GM21528 (cell line): ENCODE measurements at regions not wholly inside any gene's neighbourhood (a gene's known extent, or its start where the extent isn't known, plus 50 kb on each side); places are given as distances from the start of the nearest gene placed in this dataset.
A peak's percentile ranks its signal among the peaks of the same experiment; 100 is the strongest.

Source experiments
- ATAC-seq: cut with Tn5 transposase; IDR thresholded peaks from one replicate; pipeline ENCODE4 v1.9.1; 2021; ENCODE audit warnings: mild to moderate bottlenecking, moderate library complexity; ENCODE audit not compliant: unreplicated experiment, low FRiP score

DNA sequence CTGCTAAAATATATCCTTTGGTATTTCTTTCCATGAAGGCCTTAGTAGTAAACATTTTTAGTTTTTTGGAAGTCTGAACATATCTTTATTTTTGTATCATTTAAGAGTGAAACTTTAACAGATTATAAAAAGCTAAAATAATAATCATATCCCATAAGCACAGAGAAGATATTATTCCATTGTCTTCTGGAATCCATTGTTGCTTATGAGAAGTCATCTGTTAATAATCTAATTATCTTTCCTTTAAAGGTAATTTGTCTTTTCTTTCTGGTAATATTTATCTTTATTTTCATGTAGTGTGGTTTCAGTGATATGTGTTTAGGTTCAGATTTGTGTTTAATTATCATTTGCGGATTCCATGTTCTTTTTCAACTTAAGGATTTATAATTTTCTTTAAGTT is 261.7 kb downstream of the MSRB3 start:
- ATAC-seq = no peak

DNA sequence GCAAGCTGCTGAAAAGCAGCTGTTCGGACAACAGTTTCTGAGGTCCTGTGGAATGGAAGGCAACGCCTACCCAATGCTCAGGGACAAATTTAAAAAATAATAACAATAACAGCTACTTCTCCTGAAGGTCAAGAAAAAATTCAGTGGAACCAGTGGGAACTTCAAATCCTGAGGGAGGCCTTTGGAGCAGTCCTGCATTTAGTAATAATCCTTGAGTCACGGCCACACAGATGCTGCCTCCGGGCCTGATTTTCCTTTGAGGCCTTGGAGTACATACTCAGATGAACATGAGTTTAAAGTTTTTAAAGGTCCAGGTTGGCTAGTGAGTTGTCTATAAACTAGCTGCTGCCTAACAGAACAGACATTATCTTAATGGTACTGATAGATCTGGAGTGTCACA is 268.0 kb downstream of the MSRB3 start:
- ATAC-seq = no peak

DNA sequence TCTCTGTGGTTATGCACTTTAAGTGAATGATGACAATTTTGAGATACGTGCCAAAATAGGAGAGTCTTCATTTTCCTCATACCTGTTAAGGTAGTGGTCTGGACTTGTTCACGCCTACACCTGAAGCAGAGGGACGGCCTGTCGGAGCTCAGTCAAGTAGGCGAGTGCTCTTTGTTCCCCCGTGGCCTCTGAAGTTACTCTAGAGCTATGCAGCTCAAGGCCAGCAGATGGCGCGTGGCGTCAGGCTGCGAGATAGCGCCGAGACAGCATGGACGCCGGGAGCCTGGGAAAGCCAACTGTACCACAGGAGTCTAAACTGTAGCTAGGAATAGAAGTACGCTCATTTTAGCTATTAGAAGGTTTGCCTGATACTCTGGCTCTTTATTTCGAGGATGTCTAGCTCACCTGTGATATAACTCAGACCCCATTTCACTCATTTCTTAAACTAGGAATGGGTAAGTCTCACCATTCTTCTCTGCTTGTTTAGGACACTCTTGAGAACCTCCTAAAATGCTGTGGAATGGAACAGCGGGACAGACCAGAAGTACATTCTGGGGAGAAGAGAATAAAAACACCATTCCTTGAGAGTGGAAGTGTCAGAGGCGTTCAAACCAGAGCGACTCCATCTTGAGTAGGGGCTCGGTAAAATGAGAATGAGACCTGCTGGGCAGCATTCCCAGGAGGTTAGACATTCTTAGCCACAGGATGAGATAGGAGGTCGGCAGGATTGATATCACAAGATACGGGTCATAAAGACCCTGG is 267.4 kb upstream of the HMGA2 start:
- peak; percentile 98 for ATAC-seq

DNA sequence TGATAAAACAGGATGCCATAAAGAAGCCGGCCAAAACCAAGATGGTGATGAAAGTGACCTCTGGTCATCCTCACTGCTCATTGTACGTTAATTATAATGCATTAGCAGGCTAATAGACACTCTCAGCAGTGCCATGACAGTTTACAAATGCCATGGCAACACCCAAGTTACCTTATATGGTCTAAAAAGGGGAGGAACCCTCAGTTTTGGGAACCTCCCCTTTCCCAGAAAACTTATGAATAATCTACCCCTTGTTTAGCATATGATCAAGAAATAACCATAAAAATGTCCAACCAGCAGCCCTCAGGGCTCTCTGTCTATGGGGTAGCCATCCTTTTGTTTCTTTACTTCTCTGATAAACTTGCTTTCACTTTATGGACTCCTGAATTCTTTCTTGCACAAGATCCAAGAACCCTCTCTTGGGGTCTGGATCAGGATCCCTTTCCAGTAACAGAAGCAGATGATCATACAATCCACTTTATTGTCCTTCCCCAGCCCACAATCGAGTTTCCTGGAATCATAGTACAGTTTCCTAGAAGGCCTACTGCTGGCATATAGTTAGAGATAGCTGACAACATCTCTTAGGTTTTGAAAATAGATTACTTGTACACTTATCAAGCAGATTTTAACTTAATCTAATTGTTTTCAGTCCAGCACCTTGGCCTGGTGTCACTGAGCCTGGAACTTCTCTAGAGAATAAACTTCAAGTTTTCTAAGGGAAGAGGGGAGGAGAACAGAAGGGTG is 266.7 kb upstream of the HMGA2 start:
- no peak for ATAC-seq

DNA sequence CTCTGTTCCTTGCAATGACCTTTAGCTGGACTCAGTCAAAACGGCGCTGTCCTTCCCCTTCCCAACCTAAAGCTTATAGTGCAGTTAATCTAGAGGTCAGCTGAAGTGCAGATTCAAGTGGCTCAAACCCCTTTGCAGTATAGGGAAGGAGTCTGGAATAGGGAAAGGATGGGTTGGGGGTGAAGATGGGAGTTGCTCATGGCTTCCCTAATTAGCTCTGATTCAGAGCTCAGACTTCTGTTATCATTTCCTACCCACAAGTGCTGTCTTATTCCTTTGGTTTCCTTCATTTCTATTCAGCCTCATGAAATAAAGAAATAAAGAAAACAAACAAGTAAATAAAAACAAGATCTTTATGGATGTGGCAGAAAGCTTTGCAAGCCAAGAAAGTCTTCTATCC is 264.0 kb upstream of the HMGA2 start:
- ATAC-seq = no peak

DNA sequence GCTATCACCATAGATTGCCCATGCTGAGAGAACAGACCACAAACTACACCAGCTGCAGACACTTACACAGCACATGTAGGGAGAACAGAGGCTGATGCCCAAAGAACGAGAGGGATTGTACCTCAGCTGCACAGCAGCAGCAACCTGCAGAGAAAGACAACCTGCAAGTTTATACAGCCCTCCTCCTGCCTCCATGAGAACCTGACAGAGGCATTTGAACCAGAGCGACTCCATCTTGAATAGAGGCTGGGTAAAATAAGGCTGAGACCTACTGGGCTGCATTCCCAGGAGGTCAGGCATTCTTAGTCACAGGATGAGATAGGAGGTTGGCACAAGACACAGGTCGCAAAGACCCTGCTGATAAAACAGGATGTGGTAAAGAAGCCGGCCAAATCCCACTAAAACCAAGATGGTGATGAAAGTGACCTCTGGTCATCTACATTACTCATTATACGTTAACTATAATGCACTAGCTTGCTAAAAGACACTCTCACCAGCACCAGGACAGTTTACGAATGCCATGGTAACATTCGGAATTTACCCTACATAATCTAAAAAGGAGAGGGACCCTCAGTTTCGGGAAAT is 262.4 kb upstream of the HMGA2 start:
- no peak for ATAC-seq

DNA sequence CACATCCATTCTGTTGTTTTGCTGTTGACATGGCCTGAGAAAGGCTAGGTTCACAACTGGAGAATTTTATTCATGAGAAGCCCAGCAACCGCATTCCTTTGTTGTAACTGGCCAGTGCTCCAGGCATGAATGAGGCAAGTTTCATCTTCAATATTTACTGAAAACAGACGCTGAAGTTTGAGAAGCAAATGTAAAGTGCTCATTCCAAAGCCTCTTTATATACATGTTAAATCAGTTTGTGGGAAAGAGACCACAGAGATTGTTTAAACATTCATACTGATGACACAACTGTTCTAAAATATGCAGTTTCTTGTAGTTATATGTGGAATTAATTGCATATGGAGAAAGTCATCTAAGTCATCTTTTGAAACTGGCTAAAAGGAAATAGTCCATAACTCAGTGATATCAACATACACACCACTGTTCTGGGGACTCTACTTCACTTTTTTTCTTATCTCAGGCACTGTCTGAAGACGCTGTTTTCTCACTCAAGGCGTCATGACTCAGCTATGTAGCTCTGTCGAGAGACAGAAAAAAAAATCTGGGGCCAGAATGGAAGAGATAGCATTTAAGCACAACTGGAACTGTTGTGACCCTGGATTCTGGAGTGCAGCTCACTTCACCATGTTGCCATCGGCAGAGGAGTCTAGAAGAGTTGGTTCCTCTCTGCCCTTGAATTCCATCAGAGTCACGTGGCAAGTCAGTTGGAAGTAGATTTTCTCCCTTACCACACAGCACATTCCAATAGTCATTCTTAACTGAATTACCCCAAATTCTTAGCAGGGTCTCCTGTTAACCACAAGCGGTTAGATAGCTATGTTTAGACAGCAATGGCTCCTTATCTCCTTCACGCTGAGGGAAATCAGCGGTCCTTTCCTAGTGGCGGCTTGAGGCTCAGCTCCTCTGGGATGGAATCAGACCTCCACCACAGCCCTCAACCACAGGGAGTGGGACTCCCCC is 258.4 kb upstream of the HMGA2 start:
- no peak for ATAC-seq

DNA sequence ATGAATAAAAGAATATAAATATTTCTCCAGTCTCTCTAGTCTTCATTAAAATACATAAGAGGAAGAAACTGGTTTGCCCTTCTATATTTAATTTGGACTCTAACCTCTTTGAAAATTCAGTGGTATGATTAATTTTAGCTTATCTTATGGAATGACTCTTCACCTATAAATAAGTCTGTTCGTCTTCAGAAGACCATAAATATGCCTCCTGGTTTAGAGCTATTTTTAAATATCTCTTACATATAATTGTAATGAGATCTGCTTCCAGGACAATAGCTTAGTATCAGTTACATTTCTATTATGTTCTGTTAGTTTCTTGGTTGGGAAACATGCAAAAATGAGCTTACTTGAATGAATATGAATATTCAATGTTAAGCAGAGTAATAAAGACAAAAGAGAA is 257.5 kb upstream of the HMGA2 start:
- ATAC-seq = no peak

DNA sequence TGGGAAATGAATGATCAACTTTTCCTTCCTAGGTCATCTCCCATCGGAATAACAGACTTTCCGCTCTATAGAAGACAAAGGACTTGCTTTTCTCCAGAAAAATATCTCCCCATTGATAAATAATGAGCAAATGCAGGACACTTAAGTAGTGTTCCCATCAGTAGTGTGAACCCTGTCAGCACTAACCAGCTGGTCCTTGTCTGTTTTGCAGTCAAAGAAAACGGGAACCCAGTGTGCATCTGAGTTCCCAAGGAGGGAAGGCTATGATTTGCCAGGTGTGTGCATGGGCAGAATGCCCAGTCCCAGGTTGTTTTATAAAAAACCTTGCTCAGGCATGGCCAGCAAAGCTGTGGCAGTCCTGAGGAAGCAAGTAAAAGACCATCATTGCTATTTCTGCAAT is 256.5 kb upstream of the HMGA2 start:
- ATAC-seq = no peak

DNA sequence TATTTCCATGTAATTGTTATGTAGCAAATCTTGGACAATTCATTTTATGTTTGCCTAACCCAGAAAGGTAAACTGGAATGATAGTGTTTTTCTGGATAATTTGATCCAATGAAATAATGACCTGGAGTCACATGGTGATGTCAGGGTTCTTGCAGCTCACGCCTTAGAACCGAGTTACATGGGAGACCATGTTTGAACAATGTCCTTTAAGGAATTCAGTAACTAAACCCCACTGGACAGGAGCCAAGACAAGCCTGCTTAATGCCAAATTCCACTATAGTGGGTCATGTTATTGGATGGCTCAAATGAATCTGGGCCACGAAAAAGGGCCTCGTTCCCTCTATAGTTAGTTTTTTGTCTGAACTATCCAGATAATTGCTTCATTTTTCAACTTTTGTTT is 255.8 kb upstream of the HMGA2 start:
- ATAC-seq = no peak

DNA sequence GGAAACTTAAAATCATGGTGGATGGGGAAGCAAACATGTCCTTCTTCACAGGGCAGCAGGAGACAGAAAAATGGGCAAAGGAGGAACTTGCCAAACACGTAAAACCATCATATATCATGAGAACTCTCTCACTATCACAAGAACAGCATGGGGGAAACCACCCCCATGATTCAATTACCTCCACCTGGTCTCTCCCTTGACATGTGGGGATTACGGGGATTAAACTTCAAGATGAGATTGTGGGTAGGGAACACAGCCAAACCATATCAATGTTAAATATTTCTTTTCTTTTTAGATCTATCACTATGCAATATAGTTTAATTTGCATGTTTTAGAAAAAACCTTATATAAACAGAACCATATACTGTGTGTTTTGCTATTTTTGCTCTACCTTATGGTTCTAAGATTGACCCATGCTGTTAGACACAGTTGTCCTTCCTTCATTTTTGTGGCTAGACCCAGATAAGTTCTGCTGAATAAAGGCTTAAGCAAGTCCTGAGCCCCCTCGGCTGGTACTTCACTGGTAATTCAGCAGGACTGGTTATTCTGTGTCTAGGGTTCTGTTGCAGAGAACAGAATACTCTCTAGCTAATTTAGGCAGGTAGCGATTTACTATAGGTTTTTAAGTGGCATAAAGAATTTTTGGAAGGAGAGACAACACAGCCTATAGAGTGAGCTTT is 253.7 kb upstream of the HMGA2 start:
- ATAC-seq = no peak

DNA sequence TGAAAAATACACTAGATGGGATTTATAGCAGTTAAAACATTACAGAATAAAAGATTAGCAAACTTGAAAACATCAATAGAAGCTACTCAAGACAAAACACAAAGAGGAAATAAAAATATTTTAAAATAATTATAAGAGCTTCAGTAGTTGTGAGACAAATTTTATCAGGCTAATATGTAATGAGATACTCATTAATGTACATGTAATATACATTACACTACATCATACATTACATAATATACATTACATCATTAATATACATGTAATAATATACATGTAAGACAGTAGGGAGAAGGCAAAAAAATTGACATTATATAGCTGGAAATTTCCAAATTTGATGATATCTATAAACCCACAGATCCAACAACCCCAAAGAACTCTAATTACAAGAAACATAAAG is 249.4 kb upstream of the HMGA2 start:
- ATAC-seq = no peak

DNA sequence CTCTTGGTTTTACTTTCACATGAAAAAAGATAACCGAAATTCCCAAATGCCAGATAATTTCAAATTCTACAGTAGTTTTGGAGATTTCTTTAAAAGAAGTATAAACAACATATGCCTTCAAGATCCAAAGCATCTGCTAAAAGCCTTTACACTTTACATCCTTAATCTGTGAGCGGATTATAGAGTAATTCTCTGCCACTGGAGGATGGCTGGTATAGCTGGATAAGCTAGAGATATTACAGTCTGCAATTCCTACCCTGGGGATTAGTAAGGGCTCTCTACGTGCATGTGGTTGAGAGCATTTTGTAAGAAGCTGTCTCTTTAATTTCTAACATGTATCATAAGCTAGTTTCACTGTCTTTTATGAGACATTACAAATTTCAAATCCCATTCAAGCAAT is 240.3 kb upstream of the HMGA2 start:
- no peak for ATAC-seq

DNA sequence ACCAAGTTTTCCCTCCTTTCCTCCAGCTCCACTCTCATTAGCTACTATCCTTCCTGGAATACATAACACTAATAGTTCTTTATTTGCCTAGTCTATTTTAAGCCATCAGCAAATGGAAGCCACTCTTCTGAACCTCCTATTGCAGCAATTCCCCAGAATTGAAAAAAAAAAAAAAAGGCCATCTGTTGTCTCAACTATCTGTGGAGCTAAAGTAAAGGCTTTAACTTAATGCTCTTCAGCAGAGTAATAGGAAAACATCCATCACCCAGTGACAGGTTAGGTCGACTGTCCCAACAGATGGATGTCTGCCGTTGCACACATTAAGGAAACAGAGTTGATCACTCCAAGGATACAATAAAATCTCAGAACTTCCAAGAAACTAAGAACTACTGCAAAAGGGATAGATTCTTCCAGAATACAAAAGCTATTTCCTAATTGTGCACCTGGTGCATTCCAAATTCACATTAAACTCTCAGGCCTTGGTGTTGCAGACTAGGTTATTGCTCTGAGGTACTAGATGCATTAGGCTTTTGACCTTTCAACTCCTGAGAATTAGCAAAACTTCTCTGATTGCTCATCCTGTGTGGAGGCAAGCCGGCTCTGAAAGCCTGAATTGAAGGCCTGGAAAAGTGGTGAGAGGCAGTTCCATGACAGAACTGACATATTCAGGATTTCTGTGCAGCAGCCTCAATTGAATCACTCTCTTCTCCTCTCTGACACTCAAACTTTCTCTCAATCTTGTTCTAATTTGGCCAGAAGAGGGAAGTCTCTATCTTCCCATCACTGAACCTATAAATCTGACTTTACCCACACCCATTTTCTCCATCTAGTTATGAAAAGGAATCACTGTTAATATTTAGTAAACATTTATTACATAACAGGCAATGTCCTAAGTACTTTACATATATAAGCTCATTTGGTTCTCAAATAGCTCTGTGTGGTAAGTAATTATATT is 238.4 kb upstream of the HMGA2 start:
- ATAC-seq = no peak

DNA sequence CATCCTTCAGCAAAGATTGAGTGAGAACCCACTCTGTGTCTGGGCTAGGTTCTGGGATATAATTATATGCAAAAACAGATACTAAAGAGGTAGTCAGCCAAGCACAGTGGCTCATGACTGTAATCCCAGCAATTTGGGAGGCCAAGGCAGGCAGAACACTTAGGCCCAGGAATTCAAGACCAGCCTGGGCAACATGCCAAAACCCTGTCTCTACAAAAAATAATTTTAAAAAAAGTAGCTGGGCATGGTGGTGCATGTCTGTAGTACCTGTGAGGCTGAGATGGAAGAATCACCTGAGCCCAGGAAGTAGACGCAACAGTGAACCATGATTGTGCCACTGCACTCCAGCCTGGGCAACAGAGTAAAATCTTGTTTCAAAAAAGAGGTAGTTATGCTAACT is 237.5 kb upstream of the HMGA2 start:
- no peak for ATAC-seq

DNA sequence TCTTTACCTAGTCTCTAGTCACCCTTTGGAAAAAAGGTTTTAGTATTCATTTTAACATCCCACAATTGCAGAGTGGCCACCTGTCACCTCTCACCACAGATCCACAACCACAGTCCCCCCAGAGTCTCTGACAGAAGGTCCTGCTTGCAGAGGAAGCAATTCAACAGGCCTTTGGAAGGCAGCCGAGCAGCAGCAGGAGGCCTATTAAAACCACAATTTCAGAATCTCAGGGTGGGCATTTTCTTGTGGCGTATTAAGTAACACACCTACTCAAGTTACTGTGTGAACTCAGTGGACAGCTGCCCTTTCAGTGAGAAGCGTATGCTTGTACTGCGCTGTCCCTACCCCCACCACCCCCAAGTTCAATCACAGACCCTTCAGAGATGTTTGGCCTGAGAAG is 234.0 kb upstream of the HMGA2 start:
- ATAC-seq = no peak

DNA sequence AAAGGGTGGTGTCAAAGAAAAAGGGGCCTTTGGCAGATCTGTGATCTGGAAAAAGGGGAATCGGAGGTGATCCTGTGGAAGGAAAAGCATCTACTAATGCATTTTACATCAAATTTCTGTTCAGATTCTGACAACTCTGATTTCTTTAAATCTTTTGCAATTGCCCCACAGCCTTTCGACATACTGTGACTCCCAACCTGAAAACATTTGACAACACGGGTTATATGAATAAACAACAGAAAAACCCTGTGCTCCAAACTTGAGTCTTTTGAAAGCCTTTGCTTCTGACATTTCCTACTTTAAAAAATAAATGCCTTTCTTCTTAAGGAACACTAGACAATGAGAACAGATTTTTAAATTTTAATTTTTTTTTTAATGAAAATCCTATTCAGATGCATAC is 231.9 kb upstream of the HMGA2 start:
- no peak for ATAC-seq

DNA sequence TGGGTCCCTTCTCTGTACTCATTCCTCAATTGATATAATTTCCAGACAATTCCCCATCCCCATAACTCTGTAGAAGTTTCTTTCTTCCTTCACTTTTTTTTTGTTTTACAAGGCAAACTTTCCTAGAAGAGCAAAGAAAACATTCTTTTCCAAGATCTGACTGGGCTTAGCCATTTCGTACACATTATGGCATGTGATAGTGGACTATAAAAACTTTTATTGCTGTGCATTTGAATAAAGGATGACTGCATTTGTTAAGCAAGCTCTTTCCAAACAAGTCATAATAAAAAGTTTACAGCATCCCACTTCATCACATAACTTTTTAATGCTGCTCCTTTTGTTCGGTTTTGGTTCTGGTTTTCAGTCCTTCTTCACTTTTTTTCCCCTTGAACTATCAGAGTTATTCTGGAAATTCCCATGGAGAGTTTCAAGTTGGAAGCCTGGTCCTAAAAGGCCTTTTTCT is 231.0 kb upstream of the HMGA2 start:
- no peak for ATAC-seq

DNA sequence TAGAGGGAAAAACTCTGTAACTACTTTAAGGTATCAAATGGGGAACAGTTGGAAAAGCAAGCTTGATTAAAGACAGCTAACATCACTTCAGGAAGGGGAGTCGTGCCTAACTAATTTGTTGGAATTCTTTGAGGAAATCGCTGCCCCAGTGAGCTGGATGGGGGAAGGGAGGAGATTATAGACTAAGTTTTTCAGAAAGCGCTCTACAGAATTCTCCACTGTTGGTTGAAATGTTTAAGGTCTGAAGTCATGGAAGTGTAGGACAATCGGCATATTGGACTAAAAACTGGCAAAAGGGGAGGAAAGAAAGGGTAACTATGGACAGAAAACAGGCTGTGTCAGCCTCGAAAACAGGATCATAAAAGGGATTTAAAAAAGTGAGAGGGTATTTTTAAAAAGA is 229.9 kb upstream of the HMGA2 start:
- ATAC-seq = no peak
